GM21390 (cell line): ENCODE measurements at regions not wholly inside any gene's neighbourhood (a gene's known extent, or its start where the extent isn't known, plus 50 kb on each side); places are given as distances from the start of the nearest gene placed in this dataset.

ENCODE experiments used
- ATAC-seq: cut with Tn5 transposase; IDR thresholded peaks from one replicate; pipeline ENCODE4 v1.9.1; 2021; ENCODE audit not compliant: unreplicated experiment

DNA sequence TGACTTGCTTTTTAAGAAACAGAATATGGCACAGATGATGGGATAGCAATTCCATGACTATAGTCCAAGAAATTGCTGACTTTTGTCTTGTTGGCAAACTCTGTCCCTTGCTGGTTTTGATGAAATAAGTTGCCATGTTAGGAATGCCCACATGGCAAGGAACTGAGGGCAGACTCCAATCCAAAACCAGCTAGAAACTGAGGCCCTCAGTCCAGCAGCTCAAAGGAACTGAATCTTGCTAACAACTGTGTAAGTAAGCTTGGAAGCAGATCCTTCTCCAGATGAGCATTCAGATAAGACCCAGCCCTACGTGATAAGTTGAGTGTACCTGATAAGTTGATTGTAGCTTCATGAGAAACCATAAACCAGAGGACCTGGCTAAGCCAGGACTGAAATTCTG is 64.3 kb upstream of the BMPER start:
- no peak for ATAC-seq

DNA sequence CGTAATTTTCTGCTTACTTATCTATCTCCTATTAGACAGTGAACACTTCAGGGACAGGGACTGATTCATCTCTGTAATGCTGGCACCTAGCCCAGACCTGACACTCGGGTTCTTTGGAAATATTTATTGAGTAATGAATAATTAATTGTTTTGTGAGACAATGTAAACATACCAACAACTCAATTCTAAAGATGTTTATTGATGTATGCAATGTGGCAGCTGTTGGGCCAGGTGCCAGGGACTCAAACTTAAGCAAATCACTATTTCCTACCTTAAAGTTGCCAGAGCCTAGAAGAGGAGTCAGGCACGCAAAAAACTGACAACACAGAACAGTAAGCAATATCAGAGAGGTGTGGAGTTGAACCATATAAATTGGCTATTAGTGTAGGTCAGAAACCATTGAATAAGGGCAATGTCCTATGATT is 63.6 kb upstream of the BMPER start:
- ATAC-seq, result no peak

DNA sequence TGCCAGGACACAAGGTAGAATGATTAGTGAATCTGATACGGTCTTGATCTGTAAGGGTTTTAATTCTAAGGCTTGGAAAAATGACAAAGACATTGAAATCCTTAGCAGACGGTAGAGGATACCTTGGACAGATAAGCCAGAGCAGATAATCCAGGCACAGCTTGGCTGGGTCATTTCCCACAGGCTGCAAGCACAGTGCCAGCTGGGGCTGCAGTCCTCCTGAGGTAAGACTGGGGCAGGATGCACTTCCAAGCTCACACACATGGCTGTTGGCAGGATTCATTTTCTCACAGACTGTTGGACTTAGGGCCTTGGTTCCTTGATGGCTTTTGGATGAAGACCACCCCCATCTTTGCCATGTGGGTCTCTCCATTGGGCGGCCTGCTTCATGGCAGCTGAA is 63.2 kb upstream of the BMPER start:
- no peak for ATAC-seq

DNA sequence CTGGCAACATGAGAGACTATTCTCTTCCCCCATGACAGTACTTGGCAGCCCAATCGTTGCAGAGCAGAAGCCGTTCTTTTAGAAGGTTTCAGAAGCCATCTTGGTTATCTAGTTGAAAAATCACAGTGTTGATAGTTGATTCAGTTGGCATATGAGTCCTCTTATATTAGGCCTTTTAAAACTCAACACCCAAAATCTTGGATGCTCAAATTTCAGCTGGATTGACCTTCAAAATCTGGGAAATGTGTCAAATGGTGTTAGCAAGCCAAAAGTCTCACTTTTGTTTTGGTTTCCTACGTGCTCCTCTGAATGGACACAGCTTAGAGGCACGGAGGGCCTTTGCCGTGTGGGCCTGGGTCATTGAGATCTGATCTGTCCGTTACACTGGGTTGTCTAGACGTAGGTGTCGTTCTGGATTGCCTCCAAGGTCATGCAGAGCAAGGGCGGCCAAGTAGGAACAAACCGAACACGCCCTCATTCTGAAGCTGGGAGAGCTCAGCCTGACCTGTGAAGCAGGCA is 59.3 kb upstream of the BMPER start:
- ATAC-seq, result no peak

DNA sequence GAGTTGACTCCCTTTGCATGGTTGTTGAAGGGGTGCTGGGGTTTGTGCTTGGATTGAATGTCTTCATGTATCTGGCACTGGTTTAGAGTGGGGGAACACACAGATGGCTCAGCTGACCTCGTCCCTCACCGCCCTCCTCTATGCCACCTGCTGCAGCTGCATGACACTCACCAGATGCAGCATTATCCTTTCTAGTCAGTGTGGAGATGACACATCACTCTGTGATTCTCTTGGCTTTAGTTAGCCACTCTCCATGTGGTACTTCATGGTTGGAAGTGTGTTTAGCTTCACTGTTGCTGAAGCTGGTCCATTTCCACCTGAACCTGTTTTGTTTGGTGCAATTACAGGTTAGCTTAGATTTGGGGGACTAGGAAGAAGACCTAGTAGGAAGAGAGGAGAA is 56.3 kb upstream of the BMPER start:
- no peak for ATAC-seq

DNA sequence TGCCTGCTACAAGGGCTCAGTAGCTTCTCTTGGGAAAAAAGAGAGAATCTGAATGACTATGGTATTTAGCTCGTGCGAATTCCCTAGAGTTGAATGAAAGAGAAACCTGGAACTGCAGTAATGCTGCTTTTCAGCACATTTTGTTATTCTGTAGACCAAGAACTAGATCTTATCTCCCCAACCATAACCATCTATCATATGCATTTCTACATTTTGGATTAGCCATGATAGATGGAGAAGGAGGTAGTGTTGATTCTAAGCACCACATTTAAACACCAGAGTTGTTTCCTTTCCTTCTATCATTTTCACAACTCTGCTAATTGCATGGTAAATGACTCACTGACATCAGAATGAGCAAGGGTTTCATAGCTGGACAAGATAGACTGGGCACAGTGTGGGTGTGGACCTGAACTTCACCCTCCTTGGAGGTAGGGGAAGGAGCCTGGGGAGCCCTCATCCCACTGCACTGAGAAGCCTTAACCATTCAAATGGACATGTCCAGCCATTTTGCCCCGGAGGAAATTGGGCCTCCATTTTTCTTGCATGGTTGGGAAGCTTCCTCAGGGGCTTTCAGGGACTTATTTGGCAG is 55.3 kb upstream of the BMPER start:
- no peak for ATAC-seq

DNA sequence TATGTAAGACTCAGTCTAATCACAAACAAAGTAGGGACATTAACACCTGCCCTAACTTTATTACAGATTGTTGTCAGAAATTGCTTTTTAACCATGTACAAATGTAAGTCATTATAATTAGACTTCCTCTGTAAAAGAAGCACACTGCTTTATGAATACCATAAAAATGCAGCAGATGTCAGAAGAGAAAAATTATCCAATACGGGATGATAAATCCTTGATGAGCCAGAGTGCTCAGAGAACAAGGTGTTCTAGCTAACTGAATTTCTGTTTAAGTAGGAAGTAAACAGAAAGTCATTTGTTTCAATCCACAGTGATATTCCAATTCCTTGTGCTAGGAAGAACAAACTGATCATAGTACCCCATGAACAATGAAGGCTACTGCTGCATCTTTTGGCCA is 54.6 kb upstream of the BMPER start:
- ATAC-seq, result no peak

DNA sequence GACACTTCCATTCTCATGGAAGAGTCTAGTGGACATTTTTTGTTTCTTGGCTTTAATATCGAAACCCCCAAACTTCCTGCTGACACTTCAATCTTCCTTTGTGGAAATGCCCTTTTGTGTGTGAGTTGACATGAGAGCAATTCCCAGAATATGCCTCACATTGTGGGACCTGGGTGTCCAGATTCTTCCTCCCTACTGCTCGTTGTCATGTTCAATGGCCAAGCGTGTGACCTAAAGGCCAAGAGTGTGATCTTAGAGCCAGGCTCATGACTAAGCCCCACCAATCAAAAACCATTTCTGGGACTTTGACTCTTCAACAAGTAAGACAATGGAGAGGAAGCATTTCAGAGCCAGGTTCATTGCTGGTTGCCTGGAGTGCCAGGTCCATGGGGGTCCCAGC is 52.5 kb upstream of the BMPER start:
- ATAC-seq, result no peak

DNA sequence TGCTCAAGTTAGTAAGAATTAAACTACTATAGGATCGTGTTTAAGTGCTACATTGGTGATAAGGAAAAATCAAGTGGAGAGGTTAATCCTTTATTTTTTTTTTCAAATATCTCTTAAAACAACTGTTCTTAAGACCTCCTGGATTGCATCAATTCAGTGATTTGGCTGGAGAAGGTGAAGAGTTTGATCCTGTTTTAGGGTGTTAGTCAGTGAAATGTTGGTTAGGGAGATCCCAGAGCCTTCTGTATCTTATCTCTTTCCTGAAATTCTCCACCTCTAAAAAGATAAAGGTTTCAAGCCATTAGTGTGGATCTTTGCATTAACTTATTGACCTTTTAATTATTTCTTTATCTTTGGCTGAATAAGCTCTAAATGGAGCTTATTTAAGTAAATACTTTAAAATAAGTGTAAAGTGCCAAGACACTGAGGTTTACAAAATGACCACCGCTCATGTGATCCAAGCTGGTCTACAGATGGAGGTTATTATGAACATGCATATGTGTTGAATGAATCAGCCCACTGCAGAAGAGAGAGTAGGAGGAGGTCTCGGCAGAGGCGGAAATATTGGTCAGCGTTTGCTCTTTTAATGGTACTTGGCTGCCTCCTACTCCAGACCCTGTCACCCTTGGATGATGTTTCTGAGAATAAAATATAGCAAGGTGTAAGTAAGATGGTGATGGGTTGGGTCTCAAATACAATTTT is 51.8 kb upstream of the BMPER start:
- ATAC-seq, result no peak

DNA sequence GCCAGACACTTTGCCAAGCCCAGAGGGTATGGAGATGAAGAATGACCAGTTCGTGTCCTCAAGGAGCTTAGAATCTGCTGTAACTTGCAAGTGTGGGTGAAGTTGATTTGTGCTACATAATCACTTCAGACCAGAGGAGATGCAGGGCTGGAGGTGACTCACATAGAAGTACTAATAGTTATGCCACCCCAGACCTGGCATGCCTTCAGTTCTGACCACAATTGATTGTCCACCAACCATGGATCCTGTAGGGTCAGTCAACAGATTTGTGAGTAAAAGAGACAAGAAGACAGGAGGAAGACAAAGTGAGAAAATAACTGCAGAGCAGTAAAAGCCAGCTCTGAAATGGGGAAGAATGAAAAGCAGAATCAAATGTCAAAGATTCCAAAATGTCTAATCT is 51.2 kb upstream of the BMPER start:
- ATAC-seq, result no peak

DNA sequence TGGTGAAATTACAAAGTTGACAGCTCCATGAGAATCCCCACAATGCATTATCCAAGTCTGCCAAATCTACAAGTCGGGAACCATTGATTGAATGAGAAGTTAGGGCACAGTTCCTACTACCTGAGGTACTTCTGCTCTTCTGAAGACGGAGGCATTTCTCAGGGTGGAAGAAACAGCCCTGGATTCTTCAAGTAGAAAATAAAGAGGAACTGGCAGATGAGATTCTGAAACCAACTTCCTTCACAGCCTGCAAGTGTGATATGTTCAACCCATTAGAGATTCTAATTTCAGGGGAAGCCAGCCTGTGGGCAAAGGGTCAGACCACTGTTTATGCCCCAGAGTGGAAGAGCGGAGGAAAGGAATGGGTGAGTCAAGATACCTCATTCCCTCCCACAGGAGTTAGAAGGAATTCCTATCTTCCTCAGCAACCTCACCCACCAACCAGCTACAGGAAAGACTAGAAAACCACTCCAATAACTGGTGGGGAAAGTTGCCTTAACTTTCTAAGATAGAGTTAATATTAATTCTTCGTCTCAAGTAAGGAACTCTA is 50.5 kb upstream of the BMPER start:
- ATAC-seq, result no peak
